Fibroblast of the aortic adventitia (primary cell): ENCODE measurements at regions not wholly inside any gene's neighbourhood (a gene's known extent, or its start where the extent isn't known, plus 50 kb on each side); places are given as distances from the start of the nearest gene placed in this dataset.

Experiments
- DNase-seq: peaks from one replicate; pipeline ENCODE4 v3.0.0-alpha.2; 2010; ENCODE audit warnings: low read depth
- H3K4me3 ChIP-seq: 2 replicates; pipeline ENCODE4 v1.5.1; 2011; ENCODE audit warnings: low read depth, mild to moderate bottlenecking, control low read depth, low read length, moderate library complexity
- CTCF ChIP-seq: IDR thresholded peaks from 2 replicates; pipeline ENCODE4 v1.5.1; 2011; ENCODE audit warnings: mild to moderate bottlenecking, low read length, control low read depth, inconsistent platforms; ENCODE audit not compliant: insufficient read depth

- no peak for DNase-seq
- no peak overlapping the region for H3K4me3 ChIP-seq
- TF ChIP-seq CTCF = no peak
Measured at GRCh38 chr11:15580056-15580774, 465.5 kb downstream of the INSC start.

- H3K4me3 ChIP-seq = no peak overlapping the region
- TF ChIP-seq CTCF = no peak
- DNase-seq = no peak
Measured at GRCh38 chr11:15580775-15581095, 466.0 kb downstream of the INSC start.

GRCh38 chr11:15584158-15584557 is 469.4 kb downstream of the INSC start:
- no peak overlapping the region for H3K4me3 ChIP-seq
- DNase-seq = no peak
- no peak for TF ChIP-seq CTCF

- no peak overlapping the region for H3K4me3 ChIP-seq
- DNase-seq = no peak
- no peak for TF ChIP-seq CTCF
Measured at GRCh38 chr11:15585602-15586331, 471.0 kb downstream of the INSC start.

GRCh38 chr11:15586741-15587473 is 472.2 kb downstream of the INSC start:
- DNase-seq = no peak
- TF ChIP-seq CTCF = no peak
- no peak overlapping the region for H3K4me3 ChIP-seq

GRCh38 chr11:15589070-15589626 is 474.4 kb downstream of the INSC start:
- TF ChIP-seq CTCF = no peak
- H3K4me3 ChIP-seq = no peak overlapping the region
- DNase-seq = no peak
